GM12878 (cell line): ENCODE measurements at regions not wholly inside any gene's neighbourhood (a gene's known extent, or its start where the extent isn't known, plus 50 kb on each side); places are given as distances from the start of the nearest gene placed in this dataset.

ENCODE experiments used
- HDAC2 ChIP-seq: fragments of 200-600 bp; sonication (generic); IDR thresholded peaks from 2 replicates; pipeline ENCODE4 v1.6.1; 2017
- JUNB ChIP-seq: IDR thresholded peaks from 2 replicates; pipeline ENCODE4 v1.6.1; 2016; ENCODE audit warnings: antibody characterized with exemption, mild to moderate bottlenecking
- NR2F1 ChIP-seq: fragments of 450-650 bp; conservative IDR thresholded peaks from 2 replicates; pipeline ENCODE4 v1.6.1; 2017; ENCODE audit warnings: mild to moderate bottlenecking
- NRF1 ChIP-seq: conservative IDR thresholded peaks from 2 replicates; pipeline ENCODE4 v1.6.1; 2011; ENCODE audit warnings: mild to moderate bottlenecking, low read depth, low read length, improper control_type of control experiment
- POLR2A ChIP-seq: IDR thresholded peaks from 2 replicates; pipeline ENCODE4 v1.6.1; 2011; ENCODE audit warnings: low read depth, mild to moderate bottlenecking, low read length
- POLR2AphosphoS2 ChIP-seq: IDR thresholded peaks from 2 replicates; pipeline ENCODE4 v1.6.1; 2011; ENCODE audit warnings: low read depth, mild to moderate bottlenecking, low read length, improper control_type of control experiment, moderate library complexity
- RAD21 ChIP-seq: IDR thresholded peaks from 2 replicates; pipeline ENCODE4 v1.6.1; 2011; ENCODE audit warnings: mild to moderate bottlenecking, low read depth, low read length, moderate library complexity; ENCODE audit not compliant: insufficient read depth
- SIN3A ChIP-seq: IDR thresholded peaks from 2 replicates; pipeline ENCODE4 v1.6.1; 2012; ENCODE audit warnings: low read depth, low read length, improper control_type of control experiment
- SMAD1 ChIP-seq: fragments of 450-650 bp; IDR thresholded peaks from 2 replicates; pipeline ENCODE4 v1.6.1; 2018; ENCODE audit warnings: mild to moderate bottlenecking, low read depth; ENCODE audit not compliant: partially characterized antibody
- ZNF24 ChIP-seq: fragments of 450-650 bp; IDR thresholded peaks from 2 replicates; pipeline ENCODE4 v1.6.1; 2017; ENCODE audit warnings: antibody characterized with exemption, mild to moderate bottlenecking
- TF ChIP-seq, protein P1 (sequence below), 3 experiments: IDR thresholded peaks in 2 of 3; conservative IDR thresholded peaks in 1 of 3; 2 replicates each; pipeline ENCODE4 v1.5.1; 2011; ENCODE audit warnings: low read depth in 3 of 3, low read length in 3 of 3, mild to moderate bottlenecking in 3 of 3, control low read depth in 2 of 3, moderate library complexity in 2 of 3, inconsistent platforms in 1 of 3, mixed read lengths in 1 of 3; ENCODE audit not compliant: control insufficient read depth in 2 of 3, insufficient read depth in 1 of 3; ENCODE audit errors: extremely low read depth in 1 of 3
- TF ChIP-seq, protein P2 (sequence below): fragments of 450-650 bp; IDR thresholded peaks from 2 replicates; pipeline ENCODE4 v1.6.1; 2017; ENCODE audit warnings: antibody characterized with exemption, mild to moderate bottlenecking, moderate library complexity

DNA sequence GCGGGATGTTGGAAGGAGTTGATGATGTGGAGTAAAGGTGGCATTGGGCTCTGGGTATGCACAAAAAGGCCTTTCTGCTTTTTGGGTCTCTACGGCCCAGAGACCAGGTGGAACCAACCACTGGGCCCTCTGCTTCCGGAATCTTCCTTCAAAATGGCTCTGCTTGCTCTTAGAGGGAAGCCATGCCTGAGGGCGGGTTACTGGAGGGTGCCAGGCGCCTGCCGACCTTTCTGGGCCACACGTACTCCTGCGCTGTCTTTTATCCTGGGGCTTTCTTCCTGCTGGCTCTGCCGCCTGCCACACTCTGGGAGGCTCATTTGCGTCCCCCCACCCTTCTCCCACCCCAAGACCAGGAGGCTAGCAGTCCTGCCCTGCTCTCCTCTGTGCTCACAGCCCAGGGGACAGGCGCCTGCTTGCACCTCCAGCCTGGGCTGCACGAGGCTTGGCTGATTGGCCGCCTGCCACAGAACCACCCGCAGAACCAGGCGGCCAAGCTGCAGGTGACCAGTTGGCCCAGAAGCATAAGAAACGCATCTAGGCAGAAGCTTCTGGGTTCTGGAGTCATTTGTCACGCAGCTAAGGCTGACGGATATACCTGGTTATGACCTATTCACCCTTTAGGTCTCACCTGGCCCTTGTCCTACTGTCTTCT lies 536.9 kb downstream of the TBC1D22A start:
- TF ChIP-seq, protein P1, sequence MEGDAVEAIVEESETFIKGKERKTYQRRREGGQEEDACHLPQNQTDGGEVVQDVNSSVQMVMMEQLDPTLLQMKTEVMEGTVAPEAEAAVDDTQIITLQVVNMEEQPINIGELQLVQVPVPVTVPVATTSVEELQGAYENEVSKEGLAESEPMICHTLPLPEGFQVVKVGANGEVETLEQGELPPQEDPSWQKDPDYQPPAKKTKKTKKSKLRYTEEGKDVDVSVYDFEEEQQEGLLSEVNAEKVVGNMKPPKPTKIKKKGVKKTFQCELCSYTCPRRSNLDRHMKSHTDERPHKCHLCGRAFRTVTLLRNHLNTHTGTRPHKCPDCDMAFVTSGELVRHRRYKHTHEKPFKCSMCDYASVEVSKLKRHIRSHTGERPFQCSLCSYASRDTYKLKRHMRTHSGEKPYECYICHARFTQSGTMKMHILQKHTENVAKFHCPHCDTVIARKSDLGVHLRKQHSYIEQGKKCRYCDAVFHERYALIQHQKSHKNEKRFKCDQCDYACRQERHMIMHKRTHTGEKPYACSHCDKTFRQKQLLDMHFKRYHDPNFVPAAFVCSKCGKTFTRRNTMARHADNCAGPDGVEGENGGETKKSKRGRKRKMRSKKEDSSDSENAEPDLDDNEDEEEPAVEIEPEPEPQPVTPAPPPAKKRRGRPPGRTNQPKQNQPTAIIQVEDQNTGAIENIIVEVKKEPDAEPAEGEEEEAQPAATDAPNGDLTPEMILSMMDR (IDR thresholded peaks at IDR 0.05 in 2 of 3, conservative IDR thresholded peaks at IDR 0.05 in 1 of 3; ENCODE audit: control insufficient read depth in 2 of 3, extremely low read depth in 1 of 3, insufficient read depth in 1 of 3, low read depth in 3 of 3, low read length in 3 of 3), result no peak
- TF ChIP-seq RAD21 (no peak), POLR2A (no peak), HDAC2 (no peak), SMAD1 (no peak), NRF1 (no peak), POLR2AphosphoS2 (no peak), NR2F1 (no peak), JUNB (no peak), SIN3A (no peak), ZNF24 (no peak)
- TF ChIP-seq, protein P2, sequence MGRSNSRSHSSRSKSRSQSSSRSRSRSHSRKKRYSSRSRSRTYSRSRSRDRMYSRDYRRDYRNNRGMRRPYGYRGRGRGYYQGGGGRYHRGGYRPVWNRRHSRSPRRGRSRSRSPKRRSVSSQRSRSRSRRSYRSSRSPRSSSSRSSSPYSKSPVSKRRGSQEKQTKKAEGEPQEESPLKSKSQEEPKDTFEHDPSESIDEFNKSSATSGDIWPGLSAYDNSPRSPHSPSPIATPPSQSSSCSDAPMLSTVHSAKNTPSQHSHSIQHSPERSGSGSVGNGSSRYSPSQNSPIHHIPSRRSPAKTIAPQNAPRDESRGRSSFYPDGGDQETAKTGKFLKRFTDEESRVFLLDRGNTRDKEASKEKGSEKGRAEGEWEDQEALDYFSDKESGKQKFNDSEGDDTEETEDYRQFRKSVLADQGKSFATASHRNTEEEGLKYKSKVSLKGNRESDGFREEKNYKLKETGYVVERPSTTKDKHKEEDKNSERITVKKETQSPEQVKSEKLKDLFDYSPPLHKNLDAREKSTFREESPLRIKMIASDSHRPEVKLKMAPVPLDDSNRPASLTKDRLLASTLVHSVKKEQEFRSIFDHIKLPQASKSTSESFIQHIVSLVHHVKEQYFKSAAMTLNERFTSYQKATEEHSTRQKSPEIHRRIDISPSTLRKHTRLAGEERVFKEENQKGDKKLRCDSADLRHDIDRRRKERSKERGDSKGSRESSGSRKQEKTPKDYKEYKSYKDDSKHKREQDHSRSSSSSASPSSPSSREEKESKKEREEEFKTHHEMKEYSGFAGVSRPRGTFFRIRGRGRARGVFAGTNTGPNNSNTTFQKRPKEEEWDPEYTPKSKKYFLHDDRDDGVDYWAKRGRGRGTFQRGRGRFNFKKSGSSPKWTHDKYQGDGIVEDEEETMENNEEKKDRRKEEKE, result no peak
